ENCODE measurements at regions not wholly inside any gene's neighbourhood (a gene's known extent, or its start where the extent isn't known, plus 50 kb on each side); places are given as distances from the start of the nearest gene placed in this dataset.

GRCh38 chr7:94089806-94090205 lies 85.7 kb upstream of the BET1 start:
- no peak for DNase-seq
- H3K36me3 ChIP-seq = no peaks in the 10 kb centered on the region
- H3K27me3 ChIP-seq = no peaks in the 10 kb centered on the region
- no peak for TF ChIP-seq CTCF (IDR thresholded peaks at IDR 0.05)
- H3K27ac ChIP-seq = no peak overlapping the region
- H3K9me3 ChIP-seq = no peaks in the 10 kb centered on the region
- intact Hi-C loops (cut with DNase I; ENCODE audit: low total_unique reads) = loop anchor here (5.0 kb wide), 1 partner anchor 293 kb away; no protein-coding TSS in a partner anchor
- no peaks in the 10 kb centered on the region for H3K4me1 ChIP-seq
- H3K4me3 ChIP-seq = no peak overlapping the region

GRCh38 chr7:94092980-94093379 lies 88.8 kb upstream of the BET1 start:
- Histone ChIP-seq H3K36me3 (no peaks in the 10 kb centered on the region), H3K4me1 (no peaks in the 10 kb centered on the region), H3K27me3 (no peaks in the 10 kb centered on the region), H3K27ac (no peak overlapping the region), H3K9me3 (no peaks in the 10 kb centered on the region), H3K4me3 (no peak overlapping the region)
- DNase-seq = no peak
- intact Hi-C loops (cut with DNase I; ENCODE audit: low total_unique reads) = no loop called here
- TF ChIP-seq CTCF (IDR thresholded peaks at IDR 0.05) = no peak

GRCh38 chr7:94094298-94094697 lies 90.1 kb upstream of the BET1 start:
- no peak for TF ChIP-seq CTCF (IDR thresholded peaks at IDR 0.05)
- no peak overlapping the region for H3K27ac ChIP-seq
- intact Hi-C loops (cut with DNase I; ENCODE audit: low total_unique reads) = no loop called here
- H3K27me3 ChIP-seq = no peaks in the 10 kb centered on the region
- DNase-seq = no peak
- H3K36me3 ChIP-seq = no peaks in the 10 kb centered on the region
- no peak overlapping the region for H3K4me3 ChIP-seq
- H3K4me1 ChIP-seq = no peaks in the 10 kb centered on the region
- H3K9me3 ChIP-seq = no peaks in the 10 kb centered on the region

GRCh38 chr7:94095316-94096009 lies 91.3 kb upstream of the BET1 start:
- Histone ChIP-seq H3K27ac (no peak overlapping the region), H3K4me1 (no peaks in the 10 kb centered on the region), H3K27me3 (no peaks in the 10 kb centered on the region), H3K4me3 (no peak overlapping the region), H3K9me3 (no peaks in the 10 kb centered on the region), H3K36me3 (no peaks in the 10 kb centered on the region)
- intact Hi-C loops (cut with DNase I; ENCODE audit: low total_unique reads) = no loop called here
- TF ChIP-seq CTCF (IDR thresholded peaks at IDR 0.05) = no peak
- no peak for DNase-seq

GRCh38 chr7:94099679-94100078 lies 95.5 kb upstream of the BET1 start:
- Histone ChIP-seq H3K9me3 (no peaks in the 10 kb centered on the region), H3K27ac (no peak overlapping the region), H3K36me3 (no peaks in the 10 kb centered on the region), H3K4me1 (no peaks in the 10 kb centered on the region), H3K27me3 (no peaks in the 10 kb centered on the region), H3K4me3 (no peak overlapping the region)
- TF ChIP-seq CTCF (IDR thresholded peaks at IDR 0.05) = no peak
- no peak for DNase-seq
- intact Hi-C loops (cut with DNase I; ENCODE audit: low total_unique reads) = no loop called here

Measured in tibial artery (tissue), 4 donors.